ENCODE measurements at regions not wholly inside any gene's neighbourhood (a gene's known extent, or its start where the extent isn't known, plus 50 kb on each side); places are given as distances from the start of the nearest gene placed in this dataset.
"Not testable (repeated sequence)": the region's sequence is repeated elsewhere in the genome, so short reads cannot be mapped to it uniquely, and the experiment has no call there.

- no peak for DNase-seq
These were observed 1920.6 kb downstream of the ARAP2 start for GRCh38 chr4:34323549-34324320.

- DNase-seq, result no peak
These were observed 1915.4 kb downstream of the ARAP2 start for GRCh38 chr4:34328939-34329338.

DNA sequence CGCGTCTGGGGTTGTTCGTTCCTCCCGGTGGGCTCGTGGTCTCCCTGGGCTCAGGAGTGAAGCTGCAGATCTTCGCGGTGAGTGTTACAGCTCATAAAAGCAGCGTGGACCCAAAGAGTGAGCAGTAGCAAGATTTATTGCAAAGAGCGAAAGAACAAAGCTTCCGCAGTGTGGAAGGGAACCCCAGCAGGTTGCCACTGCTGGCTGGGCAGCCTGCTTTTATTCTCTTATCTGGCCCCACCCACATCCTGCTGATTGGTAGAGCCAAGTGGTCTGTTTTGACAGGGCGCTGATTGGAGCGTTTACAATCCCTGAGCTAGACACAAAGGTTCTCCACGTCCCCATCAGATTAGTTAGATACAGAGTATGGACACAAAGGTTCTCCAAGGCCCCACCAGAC lies 1909.2 kb downstream of the ARAP2 start:
- not testable (repeated sequence) for DNase-seq

DNA sequence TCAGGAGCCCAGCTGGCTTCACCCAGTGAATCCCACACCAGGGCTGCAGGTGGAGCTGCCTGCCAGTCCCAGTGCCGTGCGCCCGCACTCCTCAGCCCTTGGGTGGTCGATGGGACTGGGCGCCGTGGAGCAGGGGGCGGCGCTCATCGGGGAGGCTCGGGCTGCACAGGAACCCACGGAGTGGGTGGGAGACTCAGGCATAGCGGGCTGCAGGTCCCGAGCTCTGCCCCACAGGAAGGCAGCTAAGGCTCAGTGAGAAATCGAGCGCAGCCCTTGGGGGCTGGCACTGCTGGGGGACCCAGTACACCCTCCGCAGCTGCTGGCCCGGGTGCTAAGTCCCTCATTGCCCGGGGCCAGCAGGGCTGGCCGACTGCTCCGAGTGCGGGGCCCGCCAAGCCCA lies 1908.8 kb downstream of the ARAP2 start:
- DNase-seq, result not testable (repeated sequence)

DNA sequence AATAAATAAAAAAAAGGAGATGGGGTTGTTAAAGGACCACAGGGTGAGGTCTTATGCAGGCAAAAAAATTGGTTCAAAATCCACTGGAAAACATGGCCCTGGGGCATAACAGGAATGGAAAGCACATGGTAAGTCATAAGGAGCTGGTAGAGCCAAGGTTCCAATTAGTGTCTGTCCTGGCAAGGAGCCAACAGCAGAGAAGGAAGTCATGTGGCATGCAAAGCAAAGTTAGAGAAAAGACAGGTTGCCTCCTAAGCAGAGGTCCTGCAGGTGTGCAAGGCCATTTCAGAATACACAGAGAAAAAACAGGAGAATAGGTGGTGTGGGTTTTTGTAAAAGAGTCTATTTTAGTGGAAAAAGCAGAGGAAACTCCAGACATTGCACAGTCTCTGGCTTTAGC lies 1881.7 kb downstream of the ARAP2 start:
- no peak for DNase-seq

GRCh38 chr4:34363842-34364241 lies 1880.5 kb downstream of the ARAP2 start:
- no peak for DNase-seq

- DNase-seq, result peak; percentile 54
These were observed 1878.4 kb downstream of the ARAP2 start for GRCh38 chr4:34365946-34366345.

DNA sequence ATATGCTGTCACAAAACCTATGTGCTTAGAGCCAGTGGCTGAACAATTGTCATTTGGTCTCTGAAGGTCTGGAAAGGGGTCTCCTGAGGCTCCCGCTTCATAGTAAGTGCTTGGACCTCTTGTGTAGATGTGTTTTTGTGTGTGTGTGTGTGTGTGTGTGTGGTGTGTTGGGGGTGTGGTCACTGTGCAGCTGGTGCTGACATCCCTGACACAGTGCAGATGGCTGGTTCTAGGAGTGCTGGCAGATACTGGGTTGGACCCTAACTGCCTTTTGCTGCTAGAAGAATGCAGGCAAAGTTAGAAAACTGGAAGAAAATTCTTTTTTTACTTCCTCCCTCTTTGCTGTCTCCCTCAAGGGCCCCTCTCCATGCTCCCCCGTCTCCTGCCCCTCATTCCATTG lies 1872.6 kb downstream of the ARAP2 start:
- DNase-seq, result no peak

- no peak for DNase-seq
These were observed 1871.5 kb downstream of the ARAP2 start for GRCh38 chr4:34372815-34373214.

DNA sequence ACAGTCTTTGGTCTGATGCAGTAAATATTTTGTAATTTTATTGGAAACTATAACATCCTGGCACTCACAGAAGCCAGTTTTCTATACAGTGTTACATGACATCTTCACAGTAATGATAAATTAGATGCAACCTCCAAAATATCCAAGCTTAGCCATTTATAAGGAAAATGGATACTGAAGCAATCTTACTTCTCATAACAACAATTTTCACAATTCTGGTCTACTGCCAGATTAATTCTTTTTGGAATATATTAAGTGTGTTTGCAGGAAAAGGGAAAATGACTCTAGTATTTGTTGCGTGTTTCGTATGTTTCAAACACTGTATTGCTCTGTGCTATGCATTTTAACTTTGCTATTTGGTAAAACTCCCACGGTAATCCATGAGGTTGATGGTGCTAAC lies 1870.9 kb downstream of the ARAP2 start:
- no peak for DNase-seq

DNA sequence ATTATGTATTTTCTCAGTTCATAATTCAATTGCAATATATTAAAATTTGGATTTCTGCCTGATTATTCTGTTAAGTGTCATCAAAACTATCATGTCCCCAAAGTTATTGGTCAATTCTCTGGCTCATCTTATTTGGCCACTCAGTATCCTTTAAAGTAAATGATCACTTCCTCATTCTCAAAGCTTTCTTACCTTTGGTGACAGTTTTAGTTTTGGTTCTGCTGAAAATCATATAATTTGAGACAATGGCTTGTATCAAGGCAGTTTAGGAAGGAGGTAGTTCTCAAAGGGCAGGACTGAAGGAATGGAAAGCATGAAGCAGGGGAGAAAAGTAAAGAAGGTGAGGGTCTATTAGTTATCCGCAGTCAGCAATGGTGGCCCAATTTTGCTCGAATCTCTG lies 1832.1 kb downstream of the ARAP2 start:
- no peak for DNase-seq

GRCh38 chr4:34412911-34413310 lies 1831.4 kb downstream of the ARAP2 start:
- DNase-seq, result no peak

DNA sequence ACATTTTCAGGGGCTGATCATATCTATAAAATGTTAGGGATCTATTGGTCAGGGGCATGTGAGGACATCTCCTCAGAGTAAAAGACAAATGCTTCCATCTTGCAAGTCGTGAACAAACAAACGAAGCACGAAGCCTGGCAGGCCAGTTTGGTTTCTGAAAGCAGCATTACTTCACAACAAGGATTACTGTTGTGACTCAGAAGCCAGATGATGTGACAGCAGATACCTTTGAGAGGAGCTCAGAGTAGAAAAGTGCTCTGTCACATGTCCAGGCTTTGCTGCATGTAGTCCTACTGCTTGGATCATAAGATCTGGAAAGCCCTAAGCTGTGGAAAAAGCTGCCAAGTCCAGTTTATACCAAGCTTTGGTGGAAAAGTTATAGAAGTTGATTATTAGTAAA lies 1827.2 kb downstream of the ARAP2 start:
- DNase-seq, result no peak

- DNase-seq, result no peak
These were observed 1824.4 kb downstream of the ARAP2 start for GRCh38 chr4:34419871-34420270.

DNA sequence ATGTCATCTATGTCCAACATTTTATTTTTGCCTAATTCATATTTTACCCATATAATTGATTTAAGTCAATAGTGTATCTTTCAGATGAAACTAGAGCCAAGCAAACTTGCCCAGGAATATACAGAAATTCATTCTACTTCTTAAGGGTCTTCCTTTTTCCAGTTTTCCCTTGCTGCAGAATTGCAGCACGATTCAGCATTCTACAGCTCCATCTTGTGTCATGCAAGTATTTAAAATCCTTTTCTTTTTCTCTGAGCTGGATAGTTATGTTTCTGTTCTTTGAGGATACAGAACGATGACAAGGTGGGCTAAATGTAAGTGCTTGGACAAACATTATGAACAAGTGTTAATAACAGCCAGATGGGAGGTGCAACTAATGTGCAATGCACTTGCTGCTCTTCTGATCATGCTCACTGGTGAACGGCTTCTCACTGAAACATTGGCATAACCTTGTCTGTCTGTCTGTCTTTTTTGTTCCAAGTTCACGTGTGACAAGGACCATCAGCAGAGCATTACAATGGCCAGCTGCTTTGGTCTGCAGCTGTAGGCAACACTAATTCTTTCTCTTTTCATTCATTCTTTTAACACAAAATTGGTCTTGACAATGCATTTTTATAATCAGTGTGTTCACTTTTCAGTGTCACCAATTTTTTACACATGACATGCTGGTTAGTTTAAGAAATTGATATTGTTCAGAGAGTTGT lies 1821.7 kb downstream of the ARAP2 start:
- DNase-seq, result no peak

DNA sequence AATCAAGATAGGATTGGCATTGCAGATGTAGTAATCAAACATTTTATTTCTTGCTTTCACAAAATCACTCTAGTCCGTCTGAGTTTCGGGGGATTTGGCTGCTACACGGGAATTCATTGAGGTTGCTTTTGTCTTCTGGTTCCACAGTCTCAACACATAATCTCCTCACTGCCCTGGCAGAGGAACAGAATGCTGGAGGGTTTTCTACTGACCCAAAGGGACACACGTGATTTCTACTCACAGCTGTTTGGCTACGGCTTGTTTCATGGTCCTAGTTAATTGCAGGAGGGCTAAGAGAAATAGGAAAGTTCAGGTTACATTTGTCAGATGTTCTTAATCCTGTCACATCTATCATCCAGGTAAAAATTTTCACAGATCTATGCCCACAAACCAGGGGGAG lies 1811.6 kb downstream of the ARAP2 start:
- no peak for DNase-seq

GRCh38 chr4:34434377-34434776 lies 1809.9 kb downstream of the ARAP2 start:
- not testable (repeated sequence) for DNase-seq

GRCh38 chr4:34464196-34464595 lies 1780.1 kb downstream of the ARAP2 start:
- no peak for DNase-seq

DNA sequence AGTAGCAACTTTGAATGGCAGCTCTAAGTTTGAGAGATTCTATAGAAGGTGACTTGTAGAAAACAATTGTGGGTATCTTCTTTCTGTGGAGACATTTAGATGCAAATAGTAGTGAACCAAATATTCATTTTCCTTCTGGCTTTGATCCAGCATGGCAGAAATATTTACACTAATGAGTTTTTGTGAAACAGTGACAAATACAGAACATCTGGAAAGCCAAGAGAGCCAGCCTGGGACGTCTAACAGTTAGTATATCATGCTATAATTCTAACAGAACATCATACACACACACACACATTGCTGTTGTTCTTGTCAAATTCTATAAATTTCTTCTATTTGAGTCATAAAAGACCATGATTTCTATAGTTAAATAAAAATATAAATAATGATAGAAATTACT lies 1777.9 kb downstream of the ARAP2 start:
- no peak for DNase-seq

- DNase-seq, result no peak
These were observed 1774.8 kb downstream of the ARAP2 start for GRCh38 chr4:34469516-34469915.

DNA sequence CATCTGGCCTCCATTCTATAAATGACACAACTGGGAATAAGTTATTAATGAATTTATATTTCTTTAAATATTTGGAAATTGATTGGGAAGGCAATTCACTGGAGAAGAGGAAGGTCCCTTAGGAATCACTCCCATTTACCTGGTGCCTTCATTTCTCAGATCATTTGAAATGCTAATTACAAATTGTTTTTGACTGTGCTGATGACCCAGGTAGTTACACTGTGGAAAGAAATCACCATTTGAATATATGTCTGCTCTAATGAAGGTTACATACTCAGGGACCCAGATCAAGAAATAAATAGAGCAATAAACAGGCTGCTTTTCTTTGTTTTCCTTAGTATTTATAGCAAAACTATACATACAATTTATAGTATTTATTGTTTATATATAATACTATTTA lies 1759.1 kb downstream of the ARAP2 start:
- DNase-seq, result no peak

DNA sequence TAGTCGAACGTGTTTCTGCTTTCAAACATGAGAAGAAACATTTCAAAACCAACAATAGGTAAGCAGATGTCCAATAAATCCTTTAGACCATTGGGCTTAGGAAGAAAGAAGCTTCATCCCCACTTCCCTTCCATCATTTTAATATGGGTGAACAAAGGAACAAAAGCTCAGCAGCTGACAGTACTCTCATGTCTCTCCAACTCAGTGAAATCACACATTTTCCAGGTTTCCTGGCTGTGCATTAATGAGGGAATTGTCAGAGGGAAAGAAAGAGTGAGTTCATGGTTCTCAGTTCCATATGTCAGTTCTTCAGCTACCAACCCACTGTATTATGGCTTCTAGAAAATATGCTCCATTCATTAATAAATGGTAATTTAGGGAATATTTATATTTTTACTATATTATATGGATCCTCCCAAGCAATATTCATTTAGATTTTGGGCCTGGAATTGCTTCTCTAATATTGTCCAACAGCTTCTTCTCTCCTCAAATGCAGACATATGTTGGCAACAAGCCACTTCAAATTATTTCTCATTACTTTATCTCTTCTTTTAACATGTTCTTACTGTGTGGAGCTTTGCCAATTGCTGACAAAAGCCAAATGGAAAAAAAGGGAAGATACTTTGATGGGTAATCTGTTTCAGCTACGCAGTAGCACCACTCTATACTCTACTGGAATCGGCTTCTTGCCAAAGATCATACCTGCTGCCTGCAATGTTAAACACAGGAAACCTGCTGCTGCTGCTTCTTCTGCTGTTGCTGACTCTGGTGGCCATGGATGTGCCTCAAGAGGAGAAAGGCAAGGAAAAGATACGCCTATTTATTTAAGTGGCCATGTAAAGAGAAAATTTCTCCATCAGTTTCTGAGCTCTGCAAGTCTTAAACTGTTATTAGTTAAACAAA lies 1757.6 kb downstream of the ARAP2 start:
- no peak for DNase-seq

- DNase-seq, result no peak
These were observed 1751.9 kb downstream of the ARAP2 start for GRCh38 chr4:34492414-34492813.

DNA sequence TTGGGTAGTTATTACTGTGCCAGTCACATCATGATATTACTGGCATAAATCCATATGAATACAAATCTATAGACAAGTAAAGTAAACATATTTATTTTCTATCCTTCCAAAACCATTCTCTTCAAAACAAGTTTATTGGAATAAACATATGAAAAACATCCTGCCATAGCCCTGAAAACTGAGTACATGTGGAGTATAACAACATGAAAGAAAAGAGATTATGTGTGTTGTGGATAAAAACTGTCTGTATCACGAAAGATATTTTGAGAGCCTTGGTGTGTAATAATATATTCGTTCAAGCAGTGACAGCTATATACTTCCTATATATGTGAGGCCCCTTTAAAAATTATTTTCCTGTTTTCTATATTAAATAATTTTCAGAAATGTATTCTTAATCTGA lies 1742.2 kb downstream of the ARAP2 start:
- DNase-seq, result no peak
